ENCODE measurements at regions not wholly inside any gene's neighbourhood (a gene's known extent, or its start where the extent isn't known, plus 50 kb on each side); places are given as distances from the start of the nearest gene placed in this dataset.

DNA sequence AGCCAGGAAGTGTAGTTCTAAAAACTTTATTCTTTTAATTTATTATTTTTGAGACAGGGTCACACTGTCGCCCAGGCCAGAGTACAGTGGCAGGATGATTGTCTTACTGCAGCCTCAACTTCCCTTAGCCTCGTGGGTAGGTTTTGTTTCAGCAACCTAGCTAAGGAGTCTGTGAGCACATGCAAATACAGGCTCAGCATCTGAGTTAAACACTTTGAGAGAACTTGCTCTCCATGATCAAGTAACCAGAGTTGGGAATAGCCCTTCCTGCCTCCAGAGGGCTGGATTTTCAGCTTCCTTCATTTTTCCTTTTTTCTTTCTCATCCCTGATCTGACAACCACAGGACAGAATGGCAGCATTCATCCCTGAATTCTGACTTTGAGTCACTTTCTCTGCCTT, 871.3 kb downstream of the GALC start:
- no peak overlapping the region for H3K9ac ChIP-seq (ENCODE audit: control insufficient read depth, insufficient read depth, low read length)

More for the DNA sequence above, 871.3 kb downstream of the GALC start:
- CTCF ChIA-PET = no interaction called here
- Histone ChIP-seq H3K27ac (ENCODE audit: control insufficient read depth, insufficient read depth) (no peak overlapping the region), H3K4me3 (no peak overlapping the region), H3K36me3 (ENCODE audit: control insufficient read depth in 2 of 2, insufficient read depth in 2 of 2, low read length in 1 of 2) (no peaks in the 10 kb centered on the region), H4K20me1 (ENCODE audit: control insufficient read depth, insufficient read depth) (no peaks in the 10 kb centered on the region), H3K27me3 (replicated peaks in 1 of 2; ENCODE audit: control insufficient read depth in 2 of 2, insufficient read depth in 2 of 2, low read length in 1 of 2) (no peaks in the 10 kb centered on the region), H3K9me3 (replicated peaks; ENCODE audit: control insufficient read depth, insufficient read depth, low read length) (no peaks in the 10 kb centered on the region), H3K4me2 (ENCODE audit: control insufficient read depth, insufficient read depth) (no peak overlapping the region), H2AFZ (ENCODE audit: control insufficient read depth, low read depth, low read length) (no peak overlapping the region), H3K79me2 (ENCODE audit: control insufficient read depth, insufficient read depth, low read length) (no peaks in the 10 kb centered on the region), H3K4me1 (ENCODE audit: control insufficient read depth, insufficient read depth, low read length) (no peaks in the 10 kb centered on the region)
- no peak for DNase-seq (ENCODE audit: low read depth, low spot score)
- POLR2A ChIA-PET = no interaction called here
- no peak for ATAC-seq
- WGBS (ENCODE audit: insufficient coverage, insufficient replicate concordance, low lambda C conversion rate, missing lambda C conversion rate) = 0% methylated on average over 2 of the region's 2 CpGs
- no peak for FAIRE-seq
- SMC1A ChIA-PET (ENCODE audit: uncharacterized antibody, unreplicated experiment) = no interaction called here
- in situ Hi-C loops (cut with MboI) (no loop called here), intact Hi-C loops (cut with micrococcal nuclease; ENCODE audit: unreplicated experiment) (no loop called here)
- RAD21 ChIA-PET (ENCODE audit: unreplicated experiment) = no interaction called here
- TF ChIP-seq, protein P1, sequence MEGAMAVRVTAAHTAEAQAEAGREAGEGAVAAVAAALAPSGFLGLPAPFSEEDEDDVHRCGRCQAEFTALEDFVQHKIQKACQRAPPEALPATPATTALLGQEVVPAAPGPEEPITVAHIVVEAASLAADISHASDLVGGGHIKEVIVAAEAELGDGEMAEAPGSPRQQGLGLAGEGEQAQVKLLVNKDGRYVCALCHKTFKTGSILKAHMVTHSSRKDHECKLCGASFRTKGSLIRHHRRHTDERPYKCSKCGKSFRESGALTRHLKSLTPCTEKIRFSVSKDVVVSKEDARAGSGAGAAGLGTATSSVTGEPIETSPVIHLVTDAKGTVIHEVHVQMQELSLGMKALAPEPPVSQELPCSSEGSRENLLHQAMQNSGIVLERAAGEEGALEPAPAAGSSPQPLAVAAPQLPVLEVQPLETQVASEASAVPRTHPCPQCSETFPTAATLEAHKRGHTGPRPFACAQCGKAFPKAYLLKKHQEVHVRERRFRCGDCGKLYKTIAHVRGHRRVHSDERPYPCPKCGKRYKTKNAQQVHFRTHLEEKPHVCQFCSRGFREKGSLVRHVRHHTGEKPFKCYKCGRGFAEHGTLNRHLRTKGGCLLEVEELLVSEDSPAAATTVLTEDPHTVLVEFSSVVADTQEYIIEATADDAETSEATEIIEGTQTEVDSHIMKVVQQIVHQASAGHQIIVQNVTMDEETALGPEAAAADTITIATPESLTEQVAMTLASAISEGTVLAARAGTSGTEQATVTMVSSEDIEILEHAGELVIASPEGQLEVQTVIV (IDR thresholded peaks at IDR 0.05; ENCODE audit: borderline replicate concordance, partially characterized antibody) = no peak
- no peak for TF ChIP-seq HDGF (IDR thresholded peaks at IDR 0.05)
- no peak for TF ChIP-seq RELA (IDR thresholded peaks at IDR 0.05; ENCODE audit: borderline replicate concordance, partially characterized antibody)
- TF ChIP-seq, protein P2, sequence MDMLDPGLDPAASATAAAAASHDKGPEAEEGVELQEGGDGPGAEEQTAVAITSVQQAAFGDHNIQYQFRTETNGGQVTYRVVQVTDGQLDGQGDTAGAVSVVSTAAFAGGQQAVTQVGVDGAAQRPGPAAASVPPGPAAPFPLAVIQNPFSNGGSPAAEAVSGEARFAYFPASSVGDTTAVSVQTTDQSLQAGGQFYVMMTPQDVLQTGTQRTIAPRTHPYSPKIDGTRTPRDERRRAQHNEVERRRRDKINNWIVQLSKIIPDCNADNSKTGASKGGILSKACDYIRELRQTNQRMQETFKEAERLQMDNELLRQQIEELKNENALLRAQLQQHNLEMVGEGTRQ (IDR thresholded peaks at IDR 0.05; ENCODE audit: borderline replicate concordance, low read depth, low read length) = no peak
- no peak for TF ChIP-seq YY1 (IDR thresholded peaks at IDR 0.05; ENCODE audit: low read depth, low read length)
- TF ChIP-seq, protein P3, sequence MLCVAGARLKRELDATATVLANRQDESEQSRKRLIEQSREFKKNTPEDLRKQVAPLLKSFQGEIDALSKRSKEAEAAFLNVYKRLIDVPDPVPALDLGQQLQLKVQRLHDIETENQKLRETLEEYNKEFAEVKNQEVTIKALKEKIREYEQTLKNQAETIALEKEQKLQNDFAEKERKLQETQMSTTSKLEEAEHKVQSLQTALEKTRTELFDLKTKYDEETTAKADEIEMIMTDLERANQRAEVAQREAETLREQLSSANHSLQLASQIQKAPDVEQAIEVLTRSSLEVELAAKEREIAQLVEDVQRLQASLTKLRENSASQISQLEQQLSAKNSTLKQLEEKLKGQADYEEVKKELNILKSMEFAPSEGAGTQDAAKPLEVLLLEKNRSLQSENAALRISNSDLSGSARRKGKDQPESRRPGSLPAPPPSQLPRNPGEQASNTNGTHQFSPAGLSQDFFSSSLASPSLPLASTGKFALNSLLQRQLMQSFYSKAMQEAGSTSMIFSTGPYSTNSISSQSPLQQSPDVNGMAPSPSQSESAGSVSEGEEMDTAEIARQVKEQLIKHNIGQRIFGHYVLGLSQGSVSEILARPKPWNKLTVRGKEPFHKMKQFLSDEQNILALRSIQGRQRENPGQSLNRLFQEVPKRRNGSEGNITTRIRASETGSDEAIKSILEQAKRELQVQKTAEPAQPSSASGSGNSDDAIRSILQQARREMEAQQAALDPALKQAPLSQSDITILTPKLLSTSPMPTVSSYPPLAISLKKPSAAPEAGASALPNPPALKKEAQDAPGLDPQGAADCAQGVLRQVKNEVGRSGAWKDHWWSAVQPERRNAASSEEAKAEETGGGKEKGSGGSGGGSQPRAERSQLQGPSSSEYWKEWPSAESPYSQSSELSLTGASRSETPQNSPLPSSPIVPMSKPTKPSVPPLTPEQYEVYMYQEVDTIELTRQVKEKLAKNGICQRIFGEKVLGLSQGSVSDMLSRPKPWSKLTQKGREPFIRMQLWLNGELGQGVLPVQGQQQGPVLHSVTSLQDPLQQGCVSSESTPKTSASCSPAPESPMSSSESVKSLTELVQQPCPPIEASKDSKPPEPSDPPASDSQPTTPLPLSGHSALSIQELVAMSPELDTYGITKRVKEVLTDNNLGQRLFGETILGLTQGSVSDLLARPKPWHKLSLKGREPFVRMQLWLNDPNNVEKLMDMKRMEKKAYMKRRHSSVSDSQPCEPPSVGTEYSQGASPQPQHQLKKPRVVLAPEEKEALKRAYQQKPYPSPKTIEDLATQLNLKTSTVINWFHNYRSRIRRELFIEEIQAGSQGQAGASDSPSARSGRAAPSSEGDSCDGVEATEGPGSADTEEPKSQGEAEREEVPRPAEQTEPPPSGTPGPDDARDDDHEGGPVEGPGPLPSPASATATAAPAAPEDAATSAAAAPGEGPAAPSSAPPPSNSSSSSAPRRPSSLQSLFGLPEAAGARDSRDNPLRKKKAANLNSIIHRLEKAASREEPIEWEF (IDR thresholded peaks at IDR 0.05; ENCODE audit: insufficient replicate concordance, low read depth, low read length) = no peak
- no peak for TF ChIP-seq RB1 (IDR thresholded peaks at IDR 0.05; ENCODE audit: borderline replicate concordance)
- no peak for TF ChIP-seq NR2C2 (IDR thresholded peaks at IDR 0.05; ENCODE audit: borderline replicate concordance, control insufficient read depth, insufficient read length, low read depth)
- TF ChIP-seq KLF5 (IDR thresholded peaks at IDR 0.05; ENCODE audit: partially characterized antibody) = no peak
- no TSS peak for BruUV-seq (replicated peaks)
